GM19397 (cell line): ENCODE measurements at regions not wholly inside any gene's neighbourhood (a gene's known extent, or its start where the extent isn't known, plus 50 kb on each side); places are given as distances from the start of the nearest gene placed in this dataset.
A peak's percentile ranks its signal among the peaks of the same experiment; 100 is the strongest.

Experiments
- ATAC-seq: cut with Tn5 transposase; IDR thresholded peaks from one replicate; pipeline ENCODE4 v1.9.1; 2021; ENCODE audit warnings: mild to moderate bottlenecking, moderate library complexity; ENCODE audit not compliant: unreplicated experiment

- ATAC-seq: no peak
Observed at GRCh38 chr3:180184816-180185215, 148.1 kb upstream of the PEX5L start.

- ATAC-seq: no peak
Observed at GRCh38 chr3:180185650-180186049, 148.9 kb upstream of the PEX5L start.

- no peak for ATAC-seq
Observed at GRCh38 chr3:180188512-180189309, 152.0 kb upstream of the PEX5L start.

- ATAC-seq: no peak
Observed at GRCh38 chr3:180189310-180189648, 152.5 kb upstream of the PEX5L start.

GRCh38 chr3:180196658-180197057 lies 159.9 kb upstream of the PEX5L start:
- no peak for ATAC-seq

- no peak for ATAC-seq
Observed at GRCh38 chr3:180199417-180199995, 162.8 kb upstream of the PEX5L start.

- ATAC-seq: no peak
Observed at GRCh38 chr3:180215866-180216265, 179.1 kb upstream of the PEX5L start.

- ATAC-seq: no peak
Observed at GRCh38 chr3:180223268-180223667, 186.5 kb upstream of the PEX5L start.

GRCh38 chr3:180229113-180229512 lies 192.4 kb upstream of the PEX5L start:
- no peak for ATAC-seq

GRCh38 chr3:180239939-180240338 lies 203.2 kb upstream of the PEX5L start:
- no peak for ATAC-seq

GRCh38 chr3:180246688-180247195 lies 210.0 kb upstream of the PEX5L start:
- no peak for ATAC-seq

GRCh38 chr3:180250172-180250571 lies 213.4 kb upstream of the PEX5L start:
- no peak for ATAC-seq

- ATAC-seq: no peak
Observed at GRCh38 chr3:180252683-180253082, 215.9 kb upstream of the PEX5L start.

GRCh38 chr3:180253283-180253682 lies 216.5 kb upstream of the PEX5L start:
- no peak for ATAC-seq

- no peak for ATAC-seq
Observed at GRCh38 chr3:180264479-180264878, 227.7 kb upstream of the PEX5L start.

- ATAC-seq: no peak
Observed at GRCh38 chr3:180265551-180265950, 228.8 kb upstream of the PEX5L start.

- ATAC-seq: peak; percentile 98
Observed at GRCh38 chr3:180267202-180267843, 230.6 kb upstream of the PEX5L start.

GRCh38 chr3:180274536-180274935 lies 237.8 kb upstream of the PEX5L start:
- no peak for ATAC-seq

GRCh38 chr3:180275176-180275575 lies 238.4 kb upstream of the PEX5L start:
- no peak for ATAC-seq

- no peak for ATAC-seq
Observed at GRCh38 chr3:180277041-180277440, 240.3 kb upstream of the PEX5L start.

GRCh38 chr3:180278583-180279188 lies 241.9 kb upstream of the PEX5L start:
- peak; percentile 95 for ATAC-seq

GRCh38 chr3:180280555-180280954 lies 243.8 kb upstream of the PEX5L start:
- ATAC-seq: no peak
